HepG2 (cell line): ENCODE measurements at regions not wholly inside any gene's neighbourhood (a gene's known extent, or its start where the extent isn't known, plus 50 kb on each side); places are given as distances from the start of the nearest gene placed in this dataset.

Source experiments
- DNMT3B ChIP-seq: conservative IDR thresholded peaks from 2 replicates; pipeline ENCODE4 v1.6.1; 2016; ENCODE audit warnings: missing biosample characterization, control low read depth
- ZBTB14 ChIP-seq: sonication (generic); formaldehyde crosslinking; IDR thresholded peaks from 2 replicates; pipeline ENCODE4 v1.4.0; 2020; ENCODE audit warnings: missing genetic modification reagents
- ZBTB7A ChIP-seq: sonication (generic); formaldehyde crosslinking; IDR thresholded peaks from 2 replicates; pipeline ENCODE4 v1.8.0; 2022; ENCODE audit warnings: mild to moderate bottlenecking, missing genetic modification reagents
- ZNF138 ChIP-seq: sonication (generic); formaldehyde crosslinking; IDR thresholded peaks from 2 replicates; pipeline ENCODE4 v1.5.0; 2020; ENCODE audit warnings: mild to moderate bottlenecking, low read depth, missing genetic modification reagents
- ZNF318 ChIP-seq: sonication (generic); formaldehyde crosslinking; IDR thresholded peaks from 2 replicates; pipeline ENCODE4 v1.4.0; 2020; ENCODE audit warnings: mild to moderate bottlenecking, missing genetic modification reagents
- ZNF614 ChIP-seq: IDR thresholded peaks from 2 replicates; pipeline ENCODE4 v1.6.1; 2018; ENCODE audit warnings: missing biosample characterization, missing genetic modification reagents, inconsistent platforms, borderline replicate concordance
- ZNF619 ChIP-seq: sonication (generic); formaldehyde crosslinking; IDR thresholded peaks from 2 replicates; pipeline ENCODE4 v1.4.0; 2020; ENCODE audit warnings: mild to moderate bottlenecking, missing genetic modification reagents
- ZSCAN31 ChIP-seq: sonication (generic); formaldehyde crosslinking; IDR thresholded peaks from 2 replicates; pipeline ENCODE4 v1.5.0; 2020; ENCODE audit warnings: low read depth, mild to moderate bottlenecking, missing genetic modification reagents
- TF ChIP-seq, protein P1 (sequence below): IDR thresholded peaks from 2 replicates; pipeline ENCODE4 v1.6.1; 2012; ENCODE audit warnings: low read depth, low read length, improper control_type of control experiment
- TF ChIP-seq, protein P2 (sequence below): sonication (generic); formaldehyde crosslinking; IDR thresholded peaks from 2 replicates; pipeline ENCODE4 v1.5.0; 2020; ENCODE audit warnings: missing genetic modification reagents
- TF ChIP-seq, protein P3 (sequence below): sonication (generic); formaldehyde crosslinking; IDR thresholded peaks from 2 replicates; pipeline ENCODE4 v1.4.0; 2020; ENCODE audit warnings: mild to moderate bottlenecking, missing genetic modification reagents, borderline replicate concordance

GRCh38 chr20:50389808-50390684, 120.1 kb upstream of the PTPN1 start (continued):
- TF ChIP-seq, protein P1, sequence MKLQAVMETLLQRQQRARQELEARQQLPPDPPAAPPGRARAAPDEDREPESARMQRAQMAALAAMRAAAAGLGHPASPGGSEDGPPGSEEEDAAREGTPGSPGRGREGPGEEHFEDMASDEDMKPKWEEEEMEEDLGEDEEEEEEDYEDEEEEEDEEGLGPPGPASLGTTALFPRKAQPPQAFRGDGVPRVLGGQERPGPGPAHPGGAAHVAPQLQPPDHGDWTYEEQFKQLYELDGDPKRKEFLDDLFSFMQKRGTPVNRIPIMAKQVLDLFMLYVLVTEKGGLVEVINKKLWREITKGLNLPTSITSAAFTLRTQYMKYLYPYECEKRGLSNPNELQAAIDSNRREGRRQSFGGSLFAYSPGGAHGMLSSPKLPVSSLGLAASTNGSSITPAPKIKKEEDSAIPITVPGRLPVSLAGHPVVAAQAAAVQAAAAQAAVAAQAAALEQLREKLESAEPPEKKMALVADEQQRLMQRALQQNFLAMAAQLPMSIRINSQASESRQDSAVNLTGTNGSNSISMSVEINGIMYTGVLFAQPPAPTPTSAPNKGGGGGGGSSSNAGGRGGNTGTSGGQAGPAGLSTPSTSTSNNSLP: peak; percentile 25; the same call in 1 of the 2 replicates
- TF ChIP-seq DNMT3B (CRISPR knock-in tag): no peak; the same call in 1 of the 2 replicates
- TF ChIP-seq, protein P2, sequence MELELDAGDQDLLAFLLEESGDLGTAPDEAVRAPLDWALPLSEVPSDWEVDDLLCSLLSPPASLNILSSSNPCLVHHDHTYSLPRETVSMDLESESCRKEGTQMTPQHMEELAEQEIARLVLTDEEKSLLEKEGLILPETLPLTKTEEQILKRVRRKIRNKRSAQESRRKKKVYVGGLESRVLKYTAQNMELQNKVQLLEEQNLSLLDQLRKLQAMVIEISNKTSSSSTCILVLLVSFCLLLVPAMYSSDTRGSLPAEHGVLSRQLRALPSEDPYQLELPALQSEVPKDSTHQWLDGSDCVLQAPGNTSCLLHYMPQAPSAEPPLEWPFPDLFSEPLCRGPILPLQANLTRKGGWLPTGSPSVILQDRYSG (CRISPR knock-in tag): peak; percentile 76
- TF ChIP-seq ZBTB14: no peak
- TF ChIP-seq ZNF318 (CRISPR knock-in tag): peak; percentile 79; the same call in 1 of the 2 replicates
- TF ChIP-seq ZNF619: no peak; the same call in 1 of the 2 replicates
- no peak for TF ChIP-seq ZNF138 (CRISPR knock-in tag)
- TF ChIP-seq ZNF614 (CRISPR knock-in tag): peak; percentile 93
- TF ChIP-seq ZSCAN31 (CRISPR knock-in tag): 0 out of 2 replicates have a peak, but pooled peaks have one; percentile 37
- TF ChIP-seq, protein P3, sequence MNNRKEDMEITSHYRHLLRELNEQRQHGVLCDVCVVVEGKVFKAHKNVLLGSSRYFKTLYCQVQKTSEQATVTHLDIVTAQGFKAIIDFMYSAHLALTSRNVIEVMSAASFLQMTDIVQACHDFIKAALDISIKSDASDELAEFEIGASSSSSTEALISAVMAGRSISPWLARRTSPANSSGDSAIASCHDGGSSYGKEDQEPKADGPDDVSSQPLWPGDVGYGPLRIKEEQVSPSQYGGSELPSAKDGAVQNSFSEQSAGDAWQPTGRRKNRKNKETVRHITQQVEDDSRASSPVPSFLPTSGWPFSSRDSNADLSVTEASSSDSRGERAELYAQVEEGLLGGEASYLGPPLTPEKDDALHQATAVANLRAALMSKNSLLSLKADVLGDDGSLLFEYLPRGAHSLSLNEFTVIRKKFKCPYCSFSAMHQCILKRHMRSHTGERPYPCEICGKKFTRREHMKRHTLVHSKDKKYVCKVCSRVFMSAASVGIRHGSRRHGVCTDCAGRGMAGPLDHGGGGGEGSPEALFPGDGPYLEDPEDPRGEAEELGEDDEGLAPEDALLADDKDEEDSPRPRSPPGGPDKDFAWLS (CRISPR knock-in tag): 0 out of 2 replicates have a peak, but pooled peaks have one; percentile 3
- TF ChIP-seq ZBTB7A (CRISPR knock-in tag): peak; percentile 20; the same call in 1 of the 2 replicates
